Pancreas (tissue), 10 donors: ENCODE measurements at regions not wholly inside any gene's neighbourhood (a gene's known extent, or its start where the extent isn't known, plus 50 kb on each side); places are given as distances from the start of the nearest gene placed in this dataset.

ENCODE experiments used
- ATAC-seq, 4 donors: fragments of 200-7000 bp; cut with Tn5 transposase; one replicate each; pipeline versions ENCODE4 v1.8.0 to v1.9.1; 2020; ENCODE audit warnings: mild to moderate bottlenecking in 4 of 4, moderate library complexity in 4 of 4
- DNase-seq, 6 donors: peaks; one replicate each; pipeline ENCODE4 v3.0.0-alpha.2; 2020
- FAIRE-seq: peaks from 2 replicates; lab custom pipeline; 2012; peaks lifted over from hg19 to GRCh38; lab: Jason Lieb, UNC
- H3K27ac ChIP-seq, 4 donors: fragments of 200-600 bp; sonication (generic); 1 replicate in 3 of 4; 2 replicates in 1 of 4; pipeline versions ENCODE4 v1.5.0 to v1.8.0; 2020
- H3K27me3 ChIP-seq, 4 donors: fragments of 200-600 bp; one replicate each; pipeline ENCODE4 v1.8.0; 2021
- H3K36me3 ChIP-seq, 3 donors: fragments of 200-600 bp; sonication (generic) in 1 of 3; one replicate each; pipeline versions ENCODE4 v1.5.0 to v1.8.0; 2020 to 2021
- H3K4me1 ChIP-seq, 3 donors: fragments of 200-600 bp; one replicate each; pipeline ENCODE4 v1.8.0; 2021
- H3K4me3 ChIP-seq, 4 donors: fragments of 200-600 bp; sonication (generic) in 2 of 4; one replicate each; pipeline versions ENCODE4 v1.5.0 to v1.8.0; 2020 to 2021
- H3K9me3 ChIP-seq, 4 donors: fragments of 200-600 bp; one replicate each; pipeline ENCODE4 v1.8.0; 2021
- CTCF ChIP-seq, 4 donors: fragments of 200-600 bp; sonication (generic) in 3 of 4; IDR thresholded peaks; one replicate each; pipeline versions ENCODE4 v1.5.0 to v1.8.0; 2021; ENCODE audit warnings: antibody characterized with exemption in 4 of 4
- WGBS, 2 donors: extraction: QIAGEN DNeasy Blood & Tissue Kit; methylation state at CpG; one replicate each; pipeline ENCODE4 v1.1.7; 2013; 5-methylcytosine and 5-hydroxymethylcytosine counted together
- intact Hi-C, 3 donors: fragments of 100-400 bp; cut with DNase I; formaldehyde crosslinking; loops; one replicate each; pipeline versions ENCODE4 v1.11.1 to v1.14.2; 2022
- donor health status: healthy with polysubstance abuse.
- donor health status: DM: no; HTN: no; CAD: no; lungs with moderate emphysema.
- donor health status: DM: no; HTN: no; CAD: no.
- donor health status: control.
- donor health status: control.
- donor health status: Bipolar disorder and iron deficiency.
- donor health status: DM: yes; HTN: yes; CAD: no.
- donor health status: DM: no; HTN: no; CAD: no.
- donor health status: DM: no; HTN: no; CAD: no.
- donor health status: DM: yes; HTN: yes; CAD: no.

DNA sequence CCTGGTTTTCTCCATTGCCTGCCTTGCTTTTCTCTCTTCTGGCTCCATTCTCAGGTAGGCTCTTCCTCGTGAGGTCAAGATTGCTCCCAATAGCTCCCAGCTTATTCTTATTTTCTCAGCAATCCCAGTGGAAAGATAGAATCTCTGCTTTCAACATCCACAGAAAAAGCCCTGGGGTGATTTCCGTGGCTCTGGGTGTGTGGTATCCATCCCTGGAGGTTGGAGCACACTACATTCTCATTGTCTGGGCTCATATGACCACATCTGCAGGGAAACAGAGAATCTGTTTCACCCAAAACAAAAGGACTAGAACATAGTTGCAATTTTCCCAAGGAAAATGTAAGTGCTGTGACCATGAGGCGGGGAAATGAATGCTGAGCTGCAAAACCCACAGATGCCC, 236.0 kb downstream of the TENT4A start:
- H3K4me1 ChIP-seq, result no peaks in the 10 kb centered on the region
- no peak for FAIRE-seq
- H3K36me3 ChIP-seq, result no peaks in the 10 kb centered on the region
- no peaks in the 10 kb centered on the region for H3K27me3 ChIP-seq
- intact Hi-C loops, result no loop called here
- no peak for ATAC-seq
- no peak for DNase-seq
- no peak overlapping the region for H3K4me3 ChIP-seq
- 87 to 90% methylated on average over 3 of the region's 3 CpGs for WGBS, 2 donors
- no peak for TF ChIP-seq CTCF (IDR thresholded peaks at IDR 0.05)
- H3K9me3 ChIP-seq, result no peaks in the 10 kb centered on the region
- H3K27ac ChIP-seq, result no peak overlapping the region

DNA sequence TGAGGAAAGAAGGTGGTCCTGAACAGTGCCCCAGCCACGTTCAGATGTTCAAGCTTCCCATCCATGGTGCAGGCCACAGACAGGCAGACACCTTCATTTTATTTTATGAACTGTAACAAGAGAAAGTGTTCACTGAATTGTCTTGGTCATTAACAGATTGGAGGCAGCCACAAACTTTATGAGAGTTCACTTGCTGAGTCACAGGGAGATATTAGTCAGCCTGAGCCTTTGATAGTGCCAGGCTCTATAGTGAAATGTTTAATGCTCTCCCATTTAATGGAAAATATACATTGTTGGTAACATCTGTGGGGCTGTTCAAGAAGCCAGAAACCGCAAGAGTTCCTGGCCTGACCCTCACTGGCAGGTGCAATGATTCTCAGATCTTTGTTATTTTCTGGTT, 237.0 kb downstream of the TENT4A start:
- WGBS, 2 donors, result 69 to 79% methylated on average over 2 of the region's 2 CpGs
- no peak for DNase-seq
- FAIRE-seq, result no peak
- Histone ChIP-seq H3K4me3 (no peak overlapping the region), H3K36me3 (no peaks in the 10 kb centered on the region), H3K9me3 (no peaks in the 10 kb centered on the region), H3K27me3 (no peaks in the 10 kb centered on the region), H3K4me1 (no peaks in the 10 kb centered on the region), H3K27ac (no peak overlapping the region)
- TF ChIP-seq CTCF (IDR thresholded peaks at IDR 0.05), result no peak
- no peak for ATAC-seq
- intact Hi-C loops, result no loop called here

DNA sequence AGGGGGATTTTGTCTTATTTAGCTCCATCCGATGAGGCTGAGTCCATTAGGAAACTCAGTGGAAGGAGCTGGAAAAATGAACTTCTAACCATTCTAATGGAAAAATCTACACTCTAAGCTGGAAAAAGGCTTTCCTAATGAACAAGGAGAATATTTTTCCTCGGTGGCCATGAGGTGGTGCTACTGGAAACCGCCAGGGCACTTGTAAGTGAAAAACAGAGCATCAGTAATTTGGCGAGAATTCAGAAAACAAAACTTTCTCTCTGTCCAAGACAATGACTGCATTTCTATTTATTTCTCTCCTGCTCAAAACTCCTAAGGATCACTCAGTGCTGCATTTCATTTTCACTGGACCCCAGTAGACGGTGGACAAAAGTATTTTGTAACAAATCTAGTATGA, 237.6 kb downstream of the TENT4A start:
- 48 to 54% methylated on average over 5 of the region's 5 CpGs for WGBS, 2 donors
- Histone ChIP-seq H3K4me3 (no peak overlapping the region), H3K27ac (no peak overlapping the region), H3K27me3 (no peaks in the 10 kb centered on the region), H3K4me1 (no peaks in the 10 kb centered on the region), H3K36me3 (no peaks in the 10 kb centered on the region), H3K9me3 (no peaks in the 10 kb centered on the region)
- DNase-seq (no peak), ATAC-seq (peak in 2 of 4 donors; percentile 48 to 49), FAIRE-seq (no peak)
- peak in 1 of 4 donors; percentile 9 for TF ChIP-seq CTCF (IDR thresholded peaks at IDR 0.05)
- intact Hi-C loops, result no loop called here

DNA sequence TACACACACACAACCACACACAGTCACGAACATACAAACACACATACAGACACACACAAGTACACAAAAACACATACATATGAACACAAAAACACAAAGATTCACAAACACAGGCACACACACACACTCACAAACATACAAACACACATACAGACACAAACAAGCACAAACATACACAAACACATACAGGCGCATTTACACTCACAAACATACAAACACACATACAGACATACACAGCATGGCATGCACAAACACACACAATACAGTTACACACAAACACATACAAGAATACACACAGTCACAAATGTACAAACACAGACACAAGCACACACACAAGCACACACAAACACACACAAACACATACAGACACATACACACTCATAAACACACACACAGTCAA, 247.9 kb downstream of the TENT4A start:
- Histone ChIP-seq H3K36me3 (no peaks in the 10 kb centered on the region), H3K27ac (no peak overlapping the region), H3K27me3 (no peaks in the 10 kb centered on the region), H3K4me3 (no peak overlapping the region), H3K9me3 (no peaks in the 10 kb centered on the region), H3K4me1 (no peaks in the 10 kb centered on the region)
- FAIRE-seq (no peak), ATAC-seq (no peak), DNase-seq (no peak)
- WGBS, 2 donors, result 76 to 84% methylated on average over 2 of the region's 2 CpGs
- TF ChIP-seq CTCF (IDR thresholded peaks at IDR 0.05), result no peak
- intact Hi-C loops, result no loop called here

DNA sequence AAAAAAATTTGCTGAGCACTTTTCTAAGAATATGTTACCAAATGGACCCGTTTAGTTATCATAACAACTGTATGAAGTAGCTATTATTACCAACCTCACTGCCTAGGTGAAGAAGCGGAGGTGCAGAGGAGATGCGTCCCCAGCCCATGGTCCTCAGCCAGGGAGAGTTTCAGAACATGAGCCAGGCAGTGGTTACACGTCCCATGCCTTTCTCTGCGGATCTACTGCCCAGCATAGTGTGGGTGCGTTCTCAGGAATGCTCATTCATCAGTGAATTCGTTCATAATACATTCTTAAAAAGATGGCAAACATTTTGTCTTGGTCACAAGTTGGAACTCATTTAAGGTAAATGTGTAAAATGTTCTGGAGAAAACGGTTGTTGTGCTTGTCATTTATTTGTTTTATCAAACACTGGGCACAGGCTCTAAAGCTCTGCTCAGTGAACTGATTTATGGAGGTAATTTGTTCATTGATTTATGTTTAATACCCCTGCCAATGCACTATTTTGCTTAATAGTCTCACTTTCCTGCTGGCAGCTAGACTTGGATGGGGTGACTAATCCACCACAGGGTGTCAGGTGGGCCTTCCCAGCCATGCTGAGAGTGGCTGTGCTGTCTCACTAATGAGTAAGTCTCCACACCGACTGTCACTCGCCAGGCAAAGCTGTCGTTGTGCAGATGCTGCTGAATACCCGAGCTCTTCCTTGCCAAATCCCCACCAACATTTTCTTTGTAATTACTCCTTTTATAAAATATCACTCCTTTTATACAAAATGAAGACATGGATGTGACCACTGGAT, 248.8 kb downstream of the TENT4A start:
- peak in 2 of 4 donors; percentile 39 to 41 for ATAC-seq
- no peaks in the 10 kb centered on the region for H3K36me3 ChIP-seq
- intact Hi-C loops, result no loop called here

More for the DNA sequence above, 248.8 kb downstream of the TENT4A start:
- Histone ChIP-seq H3K4me3 (no peak overlapping the region), H3K27ac (no peak overlapping the region), H3K4me1 (no peaks in the 10 kb centered on the region), H3K27me3 (no peaks in the 10 kb centered on the region), H3K9me3 (no peaks in the 10 kb centered on the region)
- FAIRE-seq, result no peak
- 37 to 39% methylated on average over 12 of the region's 12 CpGs for WGBS, 2 donors
- DNase-seq, result no peak
- no peak for TF ChIP-seq CTCF (IDR thresholded peaks at IDR 0.05)
